Lower lobe of right lung (tissue), 2 donors: ENCODE measurements at regions not wholly inside any gene's neighbourhood (a gene's known extent, or its start where the extent isn't known, plus 50 kb on each side); places are given as distances from the start of the nearest gene placed in this dataset.
"Not testable (repeated sequence)": the region's sequence is repeated elsewhere in the genome, so short reads cannot be mapped to it uniquely, and the experiment has no call there.

Experiments used
- ATAC-seq, 2 donors: fragments of 200-7000 bp; cut with Tn5 transposase; one replicate each; pipeline ENCODE4 v1.9.1; 2020 to 2022; ENCODE audit warnings: mild to moderate bottlenecking in 2 of 2, moderate library complexity in 2 of 2
- DNase-seq: peaks from one replicate; pipeline ENCODE4 v3.0.0-alpha.2; 2020
- H3K27ac ChIP-seq: fragments of 200-600 bp; one replicate; pipeline ENCODE4 v1.8.0; 2022
- H3K27me3 ChIP-seq: fragments of 200-600 bp; one replicate; pipeline ENCODE4 v1.8.0; 2022; ENCODE audit warnings: low read depth
- H3K36me3 ChIP-seq: fragments of 200-600 bp; one replicate; pipeline ENCODE4 v1.8.0; 2022; ENCODE audit warnings: mild to moderate bottlenecking
- H3K4me1 ChIP-seq: fragments of 200-600 bp; one replicate; pipeline ENCODE4 v1.8.0; 2022
- H3K4me3 ChIP-seq: fragments of 200-600 bp; one replicate; pipeline ENCODE4 v1.8.0; 2022; ENCODE audit warnings: mild to moderate bottlenecking
- H3K9me3 ChIP-seq: fragments of 200-600 bp; one replicate; pipeline ENCODE4 v1.8.0; 2022
- CTCF ChIP-seq: fragments of 200-600 bp; IDR thresholded peaks from one replicate; pipeline ENCODE4 v1.8.0; 2022; ENCODE audit warnings: antibody characterized with exemption, mild to moderate bottlenecking
- intact Hi-C: fragments of 100-400 bp; cut with DNase I; formaldehyde crosslinking; loops from one replicate; pipeline ENCODE4 v1.11.0; 2022
- donor health status: DM: no; HTN: yes; CAD: no; lungs with severe emphysema.

- Histone ChIP-seq H3K27me3 (no peaks in the 10 kb centered on the region), H3K4me1 (no peaks in the 10 kb centered on the region), H3K36me3 (no peaks in the 10 kb centered on the region), H3K27ac (no peak overlapping the region), H3K9me3 (peaks cover 6% of the 10 kb centered on the region), H3K4me3 (no peak overlapping the region)
- no peak for ATAC-seq
- no peak for TF ChIP-seq CTCF
- no peak for DNase-seq
- intact Hi-C loops: no loop called here
Measured at GRCh38 chr9:75671354-75671753, 219.1 kb upstream of the PCSK5 start.

- no peak for TF ChIP-seq CTCF
- Histone ChIP-seq H3K4me3 (no peak overlapping the region), H3K27ac (no peak overlapping the region), H3K27me3 (no peaks in the 10 kb centered on the region), H3K9me3 (peaks cover 6% of the 10 kb centered on the region), H3K4me1 (no peaks in the 10 kb centered on the region), H3K36me3 (no peaks in the 10 kb centered on the region)
- no peak for DNase-seq
- no peak for ATAC-seq
- intact Hi-C loops: no loop called here
Measured at GRCh38 chr9:75672478-75672877, 218.0 kb upstream of the PCSK5 start.

GRCh38 chr9:75683591-75683990, 206.9 kb upstream of the PCSK5 start:
- no peaks in the 10 kb centered on the region for H3K4me1 ChIP-seq
- H3K27ac ChIP-seq: no peak overlapping the region
- H3K27me3 ChIP-seq: no peaks in the 10 kb centered on the region
- DNase-seq (no peak), ATAC-seq (no peak)
- H3K9me3 ChIP-seq: no peaks in the 10 kb centered on the region
- H3K36me3 ChIP-seq: no peaks in the 10 kb centered on the region
- TF ChIP-seq CTCF: no peak
- intact Hi-C loops: no loop called here
- no peak overlapping the region for H3K4me3 ChIP-seq

- no peaks in the 10 kb centered on the region for H3K27me3 ChIP-seq
- TF ChIP-seq CTCF: no peak
Measured at GRCh38 chr9:75685062-75685461, 205.4 kb upstream of the PCSK5 start.

GRCh38 chr9:75687359-75687953, 203.0 kb upstream of the PCSK5 start:
- no peaks in the 10 kb centered on the region for H3K36me3 ChIP-seq
- no peak for DNase-seq
- no peaks in the 10 kb centered on the region for H3K9me3 ChIP-seq
- H3K4me3 ChIP-seq: no peak overlapping the region
- TF ChIP-seq CTCF: no peak
- H3K4me1 ChIP-seq: no peaks in the 10 kb centered on the region
- H3K27ac ChIP-seq: no peak overlapping the region
- intact Hi-C loops: no loop called here
- ATAC-seq: no peak
- no peaks in the 10 kb centered on the region for H3K27me3 ChIP-seq

More at GRCh38 chr9:75685062-75685461, 205.4 kb upstream of the PCSK5 start:
- H3K9me3 ChIP-seq: no peaks in the 10 kb centered on the region
- H3K36me3 ChIP-seq: no peaks in the 10 kb centered on the region
- H3K4me3 ChIP-seq: no peak overlapping the region
- H3K4me1 ChIP-seq: no peaks in the 10 kb centered on the region
- DNase-seq: no peak
- no peak overlapping the region for H3K27ac ChIP-seq
- intact Hi-C loops: no loop called here
- no peak for ATAC-seq

GRCh38 chr9:75690551-75690950, 199.9 kb upstream of the PCSK5 start:
- H3K27ac ChIP-seq, H3K27me3 ChIP-seq, H3K4me3 ChIP-seq, H3K9me3 ChIP-seq, intact Hi-C loops, H3K4me1 ChIP-seq, DNase-seq, ATAC-seq, H3K36me3 ChIP-seq: not testable (repeated sequence)
